ENCODE measurements at regions not wholly inside any gene's neighbourhood (a gene's known extent, or its start where the extent isn't known, plus 50 kb on each side); places are given as distances from the start of the nearest gene placed in this dataset.

DNA sequence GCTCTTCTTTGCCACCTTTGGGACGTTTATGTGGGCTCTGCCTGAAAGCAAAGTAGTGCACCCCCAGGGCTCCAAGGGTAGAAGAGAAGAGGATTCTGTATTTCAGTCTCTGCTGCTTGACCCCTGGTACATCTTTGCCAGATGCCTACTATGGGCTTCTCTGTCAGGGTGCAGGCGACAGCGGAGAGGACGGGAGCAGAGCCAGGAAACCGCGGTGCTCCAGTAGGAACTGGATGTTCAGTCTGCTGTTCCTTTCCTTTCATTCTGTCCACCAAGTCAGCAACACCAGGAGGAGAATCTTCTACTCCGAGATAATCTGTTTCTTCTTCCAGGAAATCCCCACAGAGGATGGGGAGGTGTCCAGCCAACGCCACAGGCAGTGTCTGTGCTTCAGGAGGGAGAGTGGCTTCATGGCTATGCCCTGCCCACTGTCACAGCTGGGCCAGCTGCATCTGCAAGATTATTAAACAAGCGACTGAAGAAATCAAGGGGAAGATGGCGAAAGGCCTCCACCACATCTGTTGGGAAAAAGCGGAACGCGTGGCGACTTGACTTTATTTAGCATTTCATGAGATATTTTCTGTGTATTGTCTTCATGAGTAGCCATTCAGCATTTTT, 398.3 kb downstream of the IRX1 start:
- TF ChIP-seq, protein P1, sequence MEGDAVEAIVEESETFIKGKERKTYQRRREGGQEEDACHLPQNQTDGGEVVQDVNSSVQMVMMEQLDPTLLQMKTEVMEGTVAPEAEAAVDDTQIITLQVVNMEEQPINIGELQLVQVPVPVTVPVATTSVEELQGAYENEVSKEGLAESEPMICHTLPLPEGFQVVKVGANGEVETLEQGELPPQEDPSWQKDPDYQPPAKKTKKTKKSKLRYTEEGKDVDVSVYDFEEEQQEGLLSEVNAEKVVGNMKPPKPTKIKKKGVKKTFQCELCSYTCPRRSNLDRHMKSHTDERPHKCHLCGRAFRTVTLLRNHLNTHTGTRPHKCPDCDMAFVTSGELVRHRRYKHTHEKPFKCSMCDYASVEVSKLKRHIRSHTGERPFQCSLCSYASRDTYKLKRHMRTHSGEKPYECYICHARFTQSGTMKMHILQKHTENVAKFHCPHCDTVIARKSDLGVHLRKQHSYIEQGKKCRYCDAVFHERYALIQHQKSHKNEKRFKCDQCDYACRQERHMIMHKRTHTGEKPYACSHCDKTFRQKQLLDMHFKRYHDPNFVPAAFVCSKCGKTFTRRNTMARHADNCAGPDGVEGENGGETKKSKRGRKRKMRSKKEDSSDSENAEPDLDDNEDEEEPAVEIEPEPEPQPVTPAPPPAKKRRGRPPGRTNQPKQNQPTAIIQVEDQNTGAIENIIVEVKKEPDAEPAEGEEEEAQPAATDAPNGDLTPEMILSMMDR (IDR thresholded peaks at IDR 0.05): no peak
- no peak for TF ChIP-seq EZH2 (IDR thresholded peaks at IDR 0.05; ENCODE audit: borderline replicate concordance, insufficient read depth, low read depth, low read length, poor library complexity, severe bottlenecking)
